ENCODE measurements at regions not wholly inside any gene's neighbourhood (a gene's known extent, or its start where the extent isn't known, plus 50 kb on each side); places are given as distances from the start of the nearest gene placed in this dataset.

DNA sequence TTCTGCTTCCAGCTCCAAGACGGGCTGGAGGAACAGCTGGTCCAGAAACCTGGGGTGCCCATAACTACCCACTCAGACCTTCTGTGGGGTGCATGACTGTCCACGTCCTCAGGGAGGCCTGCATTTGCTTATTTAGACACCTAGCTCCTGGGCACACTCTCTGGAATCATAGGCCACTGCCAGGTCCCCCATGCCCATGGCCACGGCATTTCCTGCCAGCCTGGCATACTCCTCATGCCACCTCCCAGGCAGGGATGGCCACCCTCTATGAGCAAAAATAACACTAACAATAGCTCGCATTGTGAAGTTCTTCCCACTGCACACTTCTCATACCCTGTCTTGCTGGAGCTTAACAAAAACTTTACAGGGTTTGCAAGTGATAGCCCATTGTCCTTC lies 166.9 kb upstream of the TPM1 start:
- TF ChIP-seq, protein P1, sequence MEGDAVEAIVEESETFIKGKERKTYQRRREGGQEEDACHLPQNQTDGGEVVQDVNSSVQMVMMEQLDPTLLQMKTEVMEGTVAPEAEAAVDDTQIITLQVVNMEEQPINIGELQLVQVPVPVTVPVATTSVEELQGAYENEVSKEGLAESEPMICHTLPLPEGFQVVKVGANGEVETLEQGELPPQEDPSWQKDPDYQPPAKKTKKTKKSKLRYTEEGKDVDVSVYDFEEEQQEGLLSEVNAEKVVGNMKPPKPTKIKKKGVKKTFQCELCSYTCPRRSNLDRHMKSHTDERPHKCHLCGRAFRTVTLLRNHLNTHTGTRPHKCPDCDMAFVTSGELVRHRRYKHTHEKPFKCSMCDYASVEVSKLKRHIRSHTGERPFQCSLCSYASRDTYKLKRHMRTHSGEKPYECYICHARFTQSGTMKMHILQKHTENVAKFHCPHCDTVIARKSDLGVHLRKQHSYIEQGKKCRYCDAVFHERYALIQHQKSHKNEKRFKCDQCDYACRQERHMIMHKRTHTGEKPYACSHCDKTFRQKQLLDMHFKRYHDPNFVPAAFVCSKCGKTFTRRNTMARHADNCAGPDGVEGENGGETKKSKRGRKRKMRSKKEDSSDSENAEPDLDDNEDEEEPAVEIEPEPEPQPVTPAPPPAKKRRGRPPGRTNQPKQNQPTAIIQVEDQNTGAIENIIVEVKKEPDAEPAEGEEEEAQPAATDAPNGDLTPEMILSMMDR (conservative IDR thresholded peaks at IDR 0.05; ENCODE audit: low read length): no peak
- H3K4me3 ChIP-seq (ENCODE audit: low read length): no peak overlapping the region
- no peak for DNase-seq (ENCODE audit: low read depth)

DNA sequence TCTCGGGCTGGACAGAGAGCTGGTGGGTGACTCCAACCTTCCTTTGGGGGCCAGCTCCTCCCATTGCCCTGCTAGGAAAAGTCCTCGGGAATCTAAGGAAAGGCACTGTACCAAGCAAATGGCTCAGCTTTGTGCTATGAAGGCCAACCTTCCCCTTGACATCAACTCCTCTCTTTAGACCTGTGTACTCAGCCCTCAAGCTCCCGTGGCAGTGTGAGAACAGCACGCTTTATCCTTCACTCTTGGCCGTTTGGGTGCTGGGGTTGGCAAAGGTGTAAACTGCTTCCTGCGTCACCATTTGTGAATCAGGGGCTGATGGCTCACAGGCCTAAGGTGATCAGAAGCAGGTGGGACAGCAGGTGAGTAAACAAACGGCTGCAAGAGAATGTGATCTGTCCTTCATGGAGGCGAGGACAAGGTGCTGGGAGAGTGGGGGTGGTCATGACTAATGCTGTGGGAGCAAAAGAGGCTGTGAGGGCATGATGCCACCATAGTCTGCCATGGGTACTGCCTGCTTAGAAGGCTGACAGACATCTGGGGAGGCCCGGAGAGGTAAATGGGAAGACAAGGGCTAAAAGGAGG lies 165.2 kb upstream of the TPM1 start:
- TF ChIP-seq, protein P1 (conservative IDR thresholded peaks at IDR 0.05; ENCODE audit: low read length): no peak
- no peak for DNase-seq (ENCODE audit: low read depth)
- H3K4me3 ChIP-seq (ENCODE audit: low read length): no peak overlapping the region

DNA sequence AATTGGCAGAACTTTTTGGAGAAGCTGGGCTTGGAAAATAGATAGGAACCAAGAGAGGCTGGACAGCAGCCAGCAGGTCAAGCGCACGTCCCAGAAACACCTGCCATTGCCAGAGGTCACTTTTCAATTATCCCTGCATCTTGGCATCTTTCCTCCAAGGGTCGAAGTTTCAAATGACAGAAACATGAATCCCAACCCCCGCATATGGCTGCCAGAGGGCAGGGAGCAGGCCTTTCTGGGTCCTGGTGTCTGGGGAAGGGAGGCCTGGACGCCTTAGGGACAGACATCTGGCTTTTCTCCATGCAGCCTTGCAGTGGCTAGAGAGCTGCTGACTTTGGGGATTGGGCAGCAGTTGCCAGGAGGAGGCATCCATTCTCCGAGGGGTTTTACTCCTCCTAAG lies 164.5 kb upstream of the TPM1 start:
- TF ChIP-seq, protein P1 (conservative IDR thresholded peaks at IDR 0.05; ENCODE audit: low read length): no peak
- DNase-seq (ENCODE audit: low read depth): no peak
- H3K4me3 ChIP-seq (ENCODE audit: low read length): no peak overlapping the region

DNA sequence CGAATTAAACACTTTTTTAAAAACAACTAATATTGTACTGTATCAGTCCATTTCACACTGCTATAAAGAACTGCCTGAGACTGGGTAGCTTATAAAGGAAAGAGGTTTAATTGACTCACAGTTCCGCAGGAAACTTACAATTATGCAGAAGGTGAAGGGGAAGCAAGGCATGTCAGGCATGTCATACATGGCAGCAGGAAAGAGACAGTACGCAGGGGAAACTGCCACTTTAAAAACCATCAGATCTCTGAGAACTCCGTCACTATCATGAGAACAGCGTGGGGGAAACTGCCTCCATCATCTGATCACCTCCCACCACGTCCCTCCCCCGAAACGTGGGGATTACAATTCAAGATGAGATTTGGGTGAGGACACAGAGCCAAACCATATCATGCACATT lies 162.8 kb upstream of the TPM1 start:
- TF ChIP-seq, protein P1 (conservative IDR thresholded peaks at IDR 0.05; ENCODE audit: low read length): no peak
- no peak overlapping the region for H3K4me3 ChIP-seq (ENCODE audit: low read length)
- DNase-seq (ENCODE audit: low read depth): no peak

DNA sequence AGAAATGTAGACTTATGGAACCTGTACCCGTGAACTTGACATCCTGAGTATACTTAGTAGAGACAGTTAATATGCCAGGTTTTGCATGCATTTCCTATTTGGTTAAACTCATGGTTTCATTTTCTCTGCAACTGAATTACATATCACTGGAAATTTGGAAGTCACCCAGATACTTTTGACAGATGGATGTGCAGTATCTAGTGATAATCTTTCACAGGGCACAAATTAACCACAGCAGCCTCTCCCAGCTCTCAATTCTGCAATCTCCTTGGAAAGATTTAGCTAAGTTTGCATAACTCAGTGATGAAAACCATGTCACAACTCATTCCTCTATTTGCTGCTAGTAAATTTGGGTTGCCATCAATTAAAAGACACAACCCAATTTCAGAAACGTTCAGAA lies 162.3 kb upstream of the TPM1 start:
- TF ChIP-seq, protein P1 (conservative IDR thresholded peaks at IDR 0.05; ENCODE audit: low read length): no peak
- peak; percentile 83 for DNase-seq (ENCODE audit: low read depth)
- H3K4me3 ChIP-seq (ENCODE audit: low read length): no peak overlapping the region

DNA sequence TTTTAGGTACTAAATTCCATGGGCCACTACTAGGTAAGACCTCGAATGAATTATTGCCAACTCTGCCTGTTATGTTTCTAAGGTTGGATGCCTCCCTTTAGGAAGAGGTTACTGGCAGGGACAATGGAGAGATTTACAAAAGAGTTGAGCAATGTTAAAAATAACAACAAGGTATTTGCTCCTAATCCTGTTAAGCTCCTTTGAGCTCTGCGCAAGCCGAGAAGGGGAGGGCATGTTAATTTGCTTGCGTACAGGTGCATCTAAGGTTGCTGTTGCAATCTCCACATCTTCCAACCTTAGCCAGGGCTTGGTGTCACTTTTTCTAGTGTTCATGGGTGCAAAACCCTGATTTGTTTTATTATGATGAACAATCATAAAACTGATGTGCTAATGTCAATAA lies 161.5 kb upstream of the TPM1 start:
- TF ChIP-seq, protein P1 (conservative IDR thresholded peaks at IDR 0.05; ENCODE audit: low read length): no peak
- no peak overlapping the region for H3K4me3 ChIP-seq (ENCODE audit: low read length)
- no peak for DNase-seq (ENCODE audit: low read depth)

DNA sequence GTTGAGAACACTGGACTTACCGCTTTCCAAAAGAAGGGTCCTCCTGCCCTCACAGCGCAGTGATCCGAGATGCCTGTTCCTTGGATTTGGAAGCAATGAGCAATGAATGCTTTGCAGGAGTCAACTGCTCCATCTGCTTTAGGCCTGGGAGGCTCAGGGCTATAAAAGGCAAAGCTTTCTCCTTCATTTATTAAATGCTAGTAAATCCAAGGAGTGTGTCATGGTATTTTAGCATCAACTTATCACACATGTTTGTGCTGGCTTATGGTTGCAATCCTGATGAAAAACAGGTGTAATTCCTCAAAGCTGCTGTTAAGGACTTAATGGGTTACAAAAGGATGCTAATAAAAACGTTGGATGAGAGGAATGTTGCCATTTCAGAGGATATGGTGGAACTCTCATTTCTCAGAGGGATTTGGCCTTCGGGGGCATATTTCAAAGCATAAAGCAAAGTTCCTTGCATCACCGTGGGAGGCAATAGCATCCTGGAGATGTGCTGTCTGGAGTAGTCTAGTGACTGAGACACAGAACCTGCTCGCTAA lies 158.5 kb upstream of the TPM1 start:
- DNase-seq (ENCODE audit: low read depth): peak; percentile 99
- TF ChIP-seq, protein P1 (conservative IDR thresholded peaks at IDR 0.05; ENCODE audit: low read length): peak; percentile 40
- no peak overlapping the region for H3K4me3 ChIP-seq (ENCODE audit: low read length)
